ENCODE measurements at regions not wholly inside any gene's neighbourhood (a gene's known extent, or its start where the extent isn't known, plus 50 kb on each side); places are given as distances from the start of the nearest gene placed in this dataset.

DNA sequence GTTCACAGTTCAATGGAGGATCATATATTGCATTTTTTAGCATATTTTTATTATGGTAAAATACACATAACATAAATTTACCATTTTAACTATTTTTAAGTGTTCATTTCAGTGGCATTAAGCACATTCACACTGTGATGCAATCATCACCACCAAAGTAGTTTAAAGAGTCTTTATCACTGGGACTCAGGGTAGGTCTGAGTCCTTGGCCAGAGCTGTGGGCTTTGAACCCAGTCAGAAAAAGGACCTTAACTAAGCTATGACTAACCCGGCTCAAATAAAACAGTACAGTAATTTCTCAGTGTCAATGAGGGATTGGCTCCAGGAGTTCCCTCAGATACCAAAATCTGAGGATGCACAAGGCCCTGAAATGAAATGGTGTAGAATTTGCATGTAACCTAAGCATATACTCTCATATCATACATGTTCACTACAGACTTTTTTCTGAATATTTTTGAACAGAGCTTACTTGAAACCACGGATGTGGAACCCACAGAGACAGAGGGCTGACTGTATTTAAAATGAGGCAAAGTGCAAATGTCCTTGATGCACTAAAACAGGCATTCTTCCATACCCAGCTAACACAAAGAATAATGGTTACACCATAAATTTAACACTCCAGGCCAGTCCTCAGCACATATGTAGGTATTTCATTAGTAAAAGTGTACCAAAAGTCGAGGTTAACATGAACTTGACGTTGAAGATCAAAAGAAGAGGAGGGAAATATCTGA is 246.2 kb downstream of the LNPK start:
- TF ChIP-seq POLR2A (IDR thresholded peaks at IDR 0.05), result no peak
- TF ChIP-seq, protein P1, sequence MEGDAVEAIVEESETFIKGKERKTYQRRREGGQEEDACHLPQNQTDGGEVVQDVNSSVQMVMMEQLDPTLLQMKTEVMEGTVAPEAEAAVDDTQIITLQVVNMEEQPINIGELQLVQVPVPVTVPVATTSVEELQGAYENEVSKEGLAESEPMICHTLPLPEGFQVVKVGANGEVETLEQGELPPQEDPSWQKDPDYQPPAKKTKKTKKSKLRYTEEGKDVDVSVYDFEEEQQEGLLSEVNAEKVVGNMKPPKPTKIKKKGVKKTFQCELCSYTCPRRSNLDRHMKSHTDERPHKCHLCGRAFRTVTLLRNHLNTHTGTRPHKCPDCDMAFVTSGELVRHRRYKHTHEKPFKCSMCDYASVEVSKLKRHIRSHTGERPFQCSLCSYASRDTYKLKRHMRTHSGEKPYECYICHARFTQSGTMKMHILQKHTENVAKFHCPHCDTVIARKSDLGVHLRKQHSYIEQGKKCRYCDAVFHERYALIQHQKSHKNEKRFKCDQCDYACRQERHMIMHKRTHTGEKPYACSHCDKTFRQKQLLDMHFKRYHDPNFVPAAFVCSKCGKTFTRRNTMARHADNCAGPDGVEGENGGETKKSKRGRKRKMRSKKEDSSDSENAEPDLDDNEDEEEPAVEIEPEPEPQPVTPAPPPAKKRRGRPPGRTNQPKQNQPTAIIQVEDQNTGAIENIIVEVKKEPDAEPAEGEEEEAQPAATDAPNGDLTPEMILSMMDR (IDR thresholded peaks at IDR 0.05), result no peak
- no peak for TF ChIP-seq POLR2AphosphoS5 (IDR thresholded peaks at IDR 0.05)
